Stimulated activated CD8-positive, alpha-beta memory T cell treated with anti-CD3 and anti-CD28 coated beads, Interleukin-12 subunit alpha, Interleukin-12 subunit beta, amount 100 ng/mL, for 1 hour (primary cell): ENCODE measurements at regions not wholly inside any gene's neighbourhood (a gene's known extent, or its start where the extent isn't known, plus 50 kb on each side); places are given as distances from the start of the nearest gene placed in this dataset.

Experiments
- DNase-seq: peaks from one replicate; pipeline ENCODE4 v3.0.0-alpha.2; 2020; ENCODE audit warnings: low read depth

GRCh38 chr15:97806766-97807165 lies 153.7 kb upstream of the ARRDC4 start:
- no peak for DNase-seq

- DNase-seq = no peak
Measured at GRCh38 chr15:97815835-97816234, 144.7 kb upstream of the ARRDC4 start.

GRCh38 chr15:97817276-97817890 lies 143.1 kb upstream of the ARRDC4 start:
- no peak for DNase-seq

- DNase-seq = no peak
Measured at GRCh38 chr15:97836003-97836402, 124.5 kb upstream of the ARRDC4 start.

- DNase-seq = no peak
Measured at GRCh38 chr15:97837896-97838295, 122.6 kb upstream of the ARRDC4 start.

- no peak for DNase-seq
Measured at GRCh38 chr15:97838606-97839210, 121.8 kb upstream of the ARRDC4 start.

- no peak for DNase-seq
Measured at GRCh38 chr15:97840501-97840900, 120.0 kb upstream of the ARRDC4 start.

GRCh38 chr15:97841558-97841957 lies 118.9 kb upstream of the ARRDC4 start:
- DNase-seq = no peak

- DNase-seq = no peak
Measured at GRCh38 chr15:97849183-97849582, 111.3 kb upstream of the ARRDC4 start.

GRCh38 chr15:97858296-97858695 lies 102.2 kb upstream of the ARRDC4 start:
- no peak for DNase-seq

GRCh38 chr15:97861529-97862260 lies 98.8 kb upstream of the ARRDC4 start:
- no peak for DNase-seq

GRCh38 chr15:97866959-97867358 lies 93.5 kb upstream of the ARRDC4 start:
- no peak for DNase-seq

- no peak for DNase-seq
Measured at GRCh38 chr15:97867870-97868269, 92.6 kb upstream of the ARRDC4 start.

GRCh38 chr15:97868981-97869380 lies 91.5 kb upstream of the ARRDC4 start:
- DNase-seq = no peak

- DNase-seq = no peak
Measured at GRCh38 chr15:97870771-97871170, 89.7 kb upstream of the ARRDC4 start.

GRCh38 chr15:97874139-97874538 lies 86.4 kb upstream of the ARRDC4 start:
- DNase-seq = no peak

- DNase-seq = no peak
Measured at GRCh38 chr15:97875025-97875512, 85.4 kb upstream of the ARRDC4 start.

- DNase-seq = no peak
Measured at GRCh38 chr15:97875513-97876280, 84.8 kb upstream of the ARRDC4 start.

- no peak for DNase-seq
Measured at GRCh38 chr15:97876281-97876675, 84.2 kb upstream of the ARRDC4 start.

- DNase-seq = no peak
Measured at GRCh38 chr15:97881346-97881965, 79.0 kb upstream of the ARRDC4 start.

GRCh38 chr15:97884513-97885131 lies 75.9 kb upstream of the ARRDC4 start:
- DNase-seq = no peak

- no peak for DNase-seq
Measured at GRCh38 chr15:97890307-97890706, 70.2 kb upstream of the ARRDC4 start.
